Cardiac fibroblast (primary cell): ENCODE measurements at regions not wholly inside any gene's neighbourhood (a gene's known extent, or its start where the extent isn't known, plus 50 kb on each side); places are given as distances from the start of the nearest gene placed in this dataset.

Experiments
- DNase-seq, 2 donors: peaks; one replicate each; pipeline versions ENCODE4 v3.0.0 to v3.0.0-alpha.2; 2010; ENCODE audit warnings: low read depth in 2 of 2
- H3K4me3 ChIP-seq, 2 donors: replicated peaks in 1 of 2; 1 replicate in 1 of 2; 2 replicates in 1 of 2; pipeline ENCODE4 v1.5.1; 2011; ENCODE audit warnings: low read depth in 2 of 2, low read length in 2 of 2, mild to moderate bottlenecking in 2 of 2, moderate library complexity in 1 of 2
- TF ChIP-seq, protein P1 (sequence below): IDR thresholded peaks from one replicate; pipeline ENCODE4 v1.5.1; 2011; ENCODE audit warnings: low read depth, mild to moderate bottlenecking, low read length, inconsistent platforms

DNA sequence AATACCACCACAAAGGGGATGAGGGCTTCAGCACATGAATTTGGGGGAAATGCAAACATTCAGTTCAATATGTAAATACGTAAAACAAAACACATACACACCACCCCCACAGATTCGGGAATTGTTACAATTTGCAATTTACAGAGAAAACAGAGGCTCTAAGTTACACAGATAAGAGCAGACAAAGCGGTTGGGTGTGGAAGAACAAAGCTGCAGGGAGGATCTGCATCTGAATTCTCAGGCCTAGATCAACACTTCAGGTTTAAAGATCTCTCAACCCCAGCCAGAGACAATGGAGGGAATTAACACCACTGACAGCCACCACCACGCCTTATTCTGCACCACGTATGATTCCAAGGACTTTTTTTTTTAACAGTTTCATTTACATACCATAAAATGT lies 375.5 kb downstream of the BCL11B start:
- DNase-seq: no peak
- no peak overlapping the region for H3K4me3 ChIP-seq
- TF ChIP-seq, protein P1, sequence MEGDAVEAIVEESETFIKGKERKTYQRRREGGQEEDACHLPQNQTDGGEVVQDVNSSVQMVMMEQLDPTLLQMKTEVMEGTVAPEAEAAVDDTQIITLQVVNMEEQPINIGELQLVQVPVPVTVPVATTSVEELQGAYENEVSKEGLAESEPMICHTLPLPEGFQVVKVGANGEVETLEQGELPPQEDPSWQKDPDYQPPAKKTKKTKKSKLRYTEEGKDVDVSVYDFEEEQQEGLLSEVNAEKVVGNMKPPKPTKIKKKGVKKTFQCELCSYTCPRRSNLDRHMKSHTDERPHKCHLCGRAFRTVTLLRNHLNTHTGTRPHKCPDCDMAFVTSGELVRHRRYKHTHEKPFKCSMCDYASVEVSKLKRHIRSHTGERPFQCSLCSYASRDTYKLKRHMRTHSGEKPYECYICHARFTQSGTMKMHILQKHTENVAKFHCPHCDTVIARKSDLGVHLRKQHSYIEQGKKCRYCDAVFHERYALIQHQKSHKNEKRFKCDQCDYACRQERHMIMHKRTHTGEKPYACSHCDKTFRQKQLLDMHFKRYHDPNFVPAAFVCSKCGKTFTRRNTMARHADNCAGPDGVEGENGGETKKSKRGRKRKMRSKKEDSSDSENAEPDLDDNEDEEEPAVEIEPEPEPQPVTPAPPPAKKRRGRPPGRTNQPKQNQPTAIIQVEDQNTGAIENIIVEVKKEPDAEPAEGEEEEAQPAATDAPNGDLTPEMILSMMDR: no peak

GRCh38 chr14:98897605-98898309 lies 374.2 kb downstream of the BCL11B start:
- no peak overlapping the region for H3K4me3 ChIP-seq
- no peak for DNase-seq
- TF ChIP-seq, protein P1: no peak

DNA sequence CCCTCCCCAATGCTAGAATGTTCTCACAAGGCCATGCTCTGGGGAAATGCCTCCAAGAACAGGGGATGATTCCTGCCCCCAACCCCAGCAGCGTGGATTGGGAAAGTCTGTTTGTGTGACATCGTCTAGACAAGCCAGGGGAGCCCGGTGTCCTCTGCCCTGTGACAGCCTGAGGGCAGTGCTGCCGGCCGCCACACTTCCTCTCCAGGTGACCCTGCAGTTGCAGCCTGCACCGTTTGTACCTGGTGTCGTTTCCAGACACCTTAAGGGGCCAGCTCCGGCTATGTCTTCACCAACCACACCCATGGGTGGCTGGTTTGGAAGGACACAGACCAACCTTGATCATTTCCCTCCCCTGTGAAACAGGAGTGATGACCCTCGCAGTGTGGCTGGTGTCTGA lies 372.6 kb downstream of the BCL11B start:
- DNase-seq: no peak
- no peak overlapping the region for H3K4me3 ChIP-seq
- TF ChIP-seq, protein P1: no peak

GRCh38 chr14:98900236-98900635 lies 371.8 kb downstream of the BCL11B start:
- DNase-seq: no peak
- TF ChIP-seq, protein P1: no peak
- no peak overlapping the region for H3K4me3 ChIP-seq

DNA sequence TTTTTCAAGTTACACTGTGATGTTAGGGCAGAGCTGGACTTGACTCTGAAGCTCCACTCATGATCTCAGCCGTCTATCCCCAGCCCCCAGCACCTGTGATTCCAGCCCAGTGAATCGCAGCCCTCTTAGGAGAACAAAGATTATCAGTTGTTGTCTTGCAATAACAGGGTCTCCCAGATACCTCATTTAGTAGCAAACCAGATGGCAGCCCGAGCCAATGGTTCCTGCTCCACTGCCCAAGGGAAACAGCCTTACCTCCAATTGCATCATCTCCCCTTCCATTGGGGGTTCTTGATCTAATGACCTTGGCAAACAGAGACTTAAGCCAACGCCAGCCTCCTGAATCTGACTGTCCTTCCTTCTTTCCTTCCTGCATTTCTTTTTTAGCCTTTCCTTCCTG lies 371.2 kb downstream of the BCL11B start:
- TF ChIP-seq, protein P1: no peak
- no peak overlapping the region for H3K4me3 ChIP-seq
- no peak for DNase-seq

GRCh38 chr14:98901511-98902205 lies 370.3 kb downstream of the BCL11B start:
- no peak overlapping the region for H3K4me3 ChIP-seq
- TF ChIP-seq, protein P1: no peak
- DNase-seq: no peak
